Motor neuron (in vitro differentiated cells): ENCODE measurements at regions not wholly inside any gene's neighbourhood (a gene's known extent, or its start where the extent isn't known, plus 50 kb on each side); places are given as distances from the start of the nearest gene placed in this dataset.
"Not testable (repeated sequence)": the region's sequence is repeated elsewhere in the genome, so short reads cannot be mapped to it uniquely, and the experiment has no call there.

ENCODE experiments used
- ATAC-seq, 8 experiments: fragments of 200-7000 bp; cut with Tn5 transposase; replicated peaks in 6 of 8; 2 replicates each; pipeline ENCODE4 v1.8.0; 2021; ENCODE audit warnings: mild to moderate bottlenecking in 8 of 8, moderate library complexity in 8 of 8
- H3K27ac ChIP-seq, 2 donors: fragments of 250-450 bp; sonication (Bioruptor Pico); 2 replicates each; pipeline ENCODE4 v1.9.0; 2021; ENCODE audit warnings: antibody characterized with exemption in 2 of 2, mild to moderate bottlenecking in 2 of 2, moderate library complexity in 1 of 2
- H3K4me1 ChIP-seq, 2 donors: fragments of 250-450 bp; sonication (Bioruptor Pico); replicated peaks in 1 of 2; 2 replicates each; pipeline ENCODE4 v1.6.1; 2021; ENCODE audit warnings: antibody characterized with exemption in 2 of 2, mild to moderate bottlenecking in 2 of 2, moderate library complexity in 1 of 2
- H3K4me3 ChIP-seq, 5 donors: fragments of 250-450 bp; sonication (Bioruptor Pico); 2 replicates each; pipeline ENCODE4 v1.9.0; 2021; ENCODE audit warnings: antibody characterized with exemption in 5 of 5, mild to moderate bottlenecking in 5 of 5, moderate library complexity in 4 of 5
- WGBS, 10 experiments: fragments of 450-650 bp; shearing (Covaris generic); methylation state at CpG; one replicate each; pipeline ENCODE4 v1.0.0; 2022; 5-methylcytosine and 5-hydroxymethylcytosine counted together
- in situ Hi-C, 9 experiments: fragments of 400-800 bp; cut with MboI; loops; one replicate each; pipeline ENCODE4 v1.15.0; 2021; ENCODE audit warnings: low sequenced_read_pairs in 9 of 9, low pct_unique_long_range_greater_than_20kb in 2 of 9; ENCODE audit not compliant: unreplicated experiment in 9 of 9

GRCh38 chr15:21009651-21010050 is 143.5 kb upstream of the POTEB2 start:
- WGBS, 10 experiments: no CpG with 5 or more reads among the region's 7 CpGs
- H3K27ac ChIP-seq, ATAC-seq, in situ Hi-C loops, H3K4me1 ChIP-seq, H3K4me3 ChIP-seq: not testable (repeated sequence)

GRCh38 chr15:21003459-21003858 is 137.3 kb upstream of the POTEB2 start:
- ATAC-seq, H3K4me3 ChIP-seq, H3K27ac ChIP-seq, in situ Hi-C loops, H3K4me1 ChIP-seq: not testable (repeated sequence)
- no CpG with 5 or more reads among the region's 1 CpG for WGBS, 10 experiments

- H3K27ac ChIP-seq, in situ Hi-C loops, H3K4me3 ChIP-seq, H3K4me1 ChIP-seq, ATAC-seq: not testable (repeated sequence)
- no CpG with 5 or more reads among the region's 1 CpG for WGBS, 10 experiments
These were observed 135.8 kb upstream of the POTEB2 start for GRCh38 chr15:21001950-21002349.

GRCh38 chr15:20991691-20992090 is 125.6 kb upstream of the POTEB2 start:
- ATAC-seq: peak in 1 of 8 experiments; percentile 64
- H3K27ac ChIP-seq, in situ Hi-C loops, H3K4me3 ChIP-seq, H3K4me1 ChIP-seq: not testable (repeated sequence)

- peak in 1 of 8 experiments; percentile 68 for ATAC-seq
- H3K4me1 ChIP-seq, in situ Hi-C loops, H3K27ac ChIP-seq, H3K4me3 ChIP-seq: not testable (repeated sequence)
- no CpG with 5 or more reads among the region's 3 CpGs for WGBS, 10 experiments
These were observed 125.1 kb upstream of the POTEB2 start for GRCh38 chr15:20991253-20991652.

- H3K27ac ChIP-seq, ATAC-seq, H3K4me3 ChIP-seq, in situ Hi-C loops, H3K4me1 ChIP-seq: not testable (repeated sequence)
- no CpG with 5 or more reads among the region's 5 CpGs for WGBS, 10 experiments
These were observed 120.7 kb upstream of the POTEB2 start for GRCh38 chr15:20986775-20987174.

GRCh38 chr15:20978057-20978456 is 111.9 kb upstream of the POTEB2 start:
- in situ Hi-C loops, H3K4me1 ChIP-seq, H3K4me3 ChIP-seq, H3K27ac ChIP-seq: not testable (repeated sequence)
- WGBS, 10 experiments: no CpG with 5 or more reads among the region's 1 CpG
- ATAC-seq: peak in 2 of 8 experiments; percentile 45 to 51

- WGBS, 10 experiments: no CpG with 5 or more reads among the region's 4 CpGs
- in situ Hi-C loops, H3K4me3 ChIP-seq, H3K27ac ChIP-seq, H3K4me1 ChIP-seq, ATAC-seq: not testable (repeated sequence)
These were observed 106.6 kb upstream of the POTEB2 start for GRCh38 chr15:20972762-20973161.

GRCh38 chr15:20959299-20959698 is 93.2 kb upstream of the POTEB2 start:
- H3K27ac ChIP-seq, in situ Hi-C loops, ATAC-seq, H3K4me3 ChIP-seq, H3K4me1 ChIP-seq: not testable (repeated sequence)
- no CpG with 5 or more reads among the region's 2 CpGs for WGBS, 10 experiments

- H3K27ac ChIP-seq, ATAC-seq, H3K4me1 ChIP-seq, H3K4me3 ChIP-seq, in situ Hi-C loops: not testable (repeated sequence)
- WGBS, 10 experiments: no CpG with 5 or more reads among the region's 2 CpGs
These were observed 63.2 kb upstream of the POTEB2 start for GRCh38 chr15:20929322-20929721.
